ENCODE measurements at regions not wholly inside any gene's neighbourhood (a gene's known extent, or its start where the extent isn't known, plus 50 kb on each side); places are given as distances from the start of the nearest gene placed in this dataset.

DNA sequence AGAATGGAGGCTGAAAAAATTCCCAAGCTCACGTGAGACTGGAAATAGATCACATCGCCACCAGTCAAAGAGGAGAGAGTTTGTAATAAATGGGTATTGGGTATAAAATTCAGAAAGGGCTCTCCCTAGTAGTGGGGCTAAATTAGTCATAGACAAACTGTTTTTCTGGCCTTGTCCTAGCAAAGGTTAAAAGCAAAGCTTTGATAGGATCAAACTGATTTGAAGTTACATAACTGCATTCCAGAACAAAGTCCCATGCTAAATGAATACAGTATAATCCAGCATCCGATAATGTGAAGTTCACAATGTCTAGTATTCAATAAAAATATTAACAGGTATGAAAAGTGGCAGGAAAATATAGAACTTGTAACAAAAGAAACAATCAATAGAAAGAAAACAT, 149.8 kb upstream of the ATXN1 start:
- no peaks in the 10 kb centered on the region for H3K27me3 ChIP-seq
- no peak overlapping the region for H3K27ac ChIP-seq
- H3K4me1 ChIP-seq: no peaks in the 10 kb centered on the region
- intact Hi-C loops (cut with DNase I; ENCODE audit: low total_unique reads): no loop called here
- H3K4me3 ChIP-seq: no peak overlapping the region
- H3K36me3 ChIP-seq: no peaks in the 10 kb centered on the region
- DNase-seq: no peak
- no peak for TF ChIP-seq POLR2A (IDR thresholded peaks at IDR 0.05)
- TF ChIP-seq, protein P1, sequence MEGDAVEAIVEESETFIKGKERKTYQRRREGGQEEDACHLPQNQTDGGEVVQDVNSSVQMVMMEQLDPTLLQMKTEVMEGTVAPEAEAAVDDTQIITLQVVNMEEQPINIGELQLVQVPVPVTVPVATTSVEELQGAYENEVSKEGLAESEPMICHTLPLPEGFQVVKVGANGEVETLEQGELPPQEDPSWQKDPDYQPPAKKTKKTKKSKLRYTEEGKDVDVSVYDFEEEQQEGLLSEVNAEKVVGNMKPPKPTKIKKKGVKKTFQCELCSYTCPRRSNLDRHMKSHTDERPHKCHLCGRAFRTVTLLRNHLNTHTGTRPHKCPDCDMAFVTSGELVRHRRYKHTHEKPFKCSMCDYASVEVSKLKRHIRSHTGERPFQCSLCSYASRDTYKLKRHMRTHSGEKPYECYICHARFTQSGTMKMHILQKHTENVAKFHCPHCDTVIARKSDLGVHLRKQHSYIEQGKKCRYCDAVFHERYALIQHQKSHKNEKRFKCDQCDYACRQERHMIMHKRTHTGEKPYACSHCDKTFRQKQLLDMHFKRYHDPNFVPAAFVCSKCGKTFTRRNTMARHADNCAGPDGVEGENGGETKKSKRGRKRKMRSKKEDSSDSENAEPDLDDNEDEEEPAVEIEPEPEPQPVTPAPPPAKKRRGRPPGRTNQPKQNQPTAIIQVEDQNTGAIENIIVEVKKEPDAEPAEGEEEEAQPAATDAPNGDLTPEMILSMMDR (IDR thresholded peaks at IDR 0.05): no peak
- H3K9me3 ChIP-seq: no peaks in the 10 kb centered on the region

DNA sequence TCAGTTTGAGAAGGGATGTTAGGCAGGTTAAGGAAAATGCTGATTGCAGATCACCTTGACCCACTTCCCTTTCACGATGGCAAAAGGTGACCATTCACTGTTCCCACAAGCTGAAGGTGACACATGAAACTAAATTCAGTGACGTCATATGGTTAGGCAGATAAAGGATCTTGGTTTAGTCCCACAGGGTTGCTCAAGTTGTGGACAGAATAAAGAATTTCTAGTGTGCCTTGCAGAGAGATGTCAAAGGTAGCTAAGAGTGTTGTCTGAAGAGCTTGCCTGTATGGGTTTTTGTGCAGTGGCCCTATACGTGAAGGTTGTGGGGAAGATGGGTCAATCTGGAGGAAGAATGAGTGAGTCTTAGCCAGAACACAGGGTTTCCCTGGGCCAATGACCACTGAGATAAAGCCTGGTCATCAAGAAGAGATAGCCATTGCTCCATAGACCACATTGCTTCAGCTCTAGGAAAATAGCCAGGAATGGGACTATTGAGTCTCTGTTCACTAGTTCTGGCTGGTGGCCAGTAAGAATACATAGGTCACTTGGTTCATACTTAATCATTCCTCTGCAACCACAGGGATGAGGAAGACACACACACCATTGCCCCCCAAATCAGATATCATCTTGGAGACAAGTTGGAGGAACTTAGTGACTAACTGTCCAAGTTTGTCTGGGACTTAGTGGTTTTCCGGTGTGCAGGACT, 148.5 kb upstream of the ATXN1 start:
- Histone ChIP-seq H3K36me3 (no peaks in the 10 kb centered on the region), H3K27ac (no peak overlapping the region), H3K27me3 (no peaks in the 10 kb centered on the region), H3K9me3 (no peaks in the 10 kb centered on the region), H3K4me1 (no peaks in the 10 kb centered on the region), H3K4me3 (no peak overlapping the region)
- DNase-seq: no peak
- no peak for TF ChIP-seq POLR2A (IDR thresholded peaks at IDR 0.05)
- TF ChIP-seq, protein P1 (IDR thresholded peaks at IDR 0.05): no peak
- intact Hi-C loops (cut with DNase I; ENCODE audit: low total_unique reads): no loop called here

DNA sequence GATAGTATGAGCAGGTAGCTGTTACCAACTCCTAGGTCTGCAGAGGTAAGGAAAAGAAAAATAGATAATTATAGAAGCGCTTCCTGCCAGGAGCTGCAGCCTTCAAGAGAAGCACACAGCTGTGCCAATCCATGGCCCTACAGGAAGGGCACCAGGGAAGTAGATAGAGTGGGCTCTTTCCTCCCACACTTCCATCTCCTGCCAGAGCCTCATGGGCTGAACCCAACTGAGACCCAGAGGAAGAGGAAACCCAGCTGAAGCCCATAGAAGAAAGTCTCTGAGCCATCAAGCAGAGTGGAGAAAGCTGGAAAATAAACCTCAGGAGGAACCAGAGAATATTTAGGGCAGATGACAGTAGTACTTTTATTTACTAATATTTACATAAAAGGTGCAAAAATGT, 146.7 kb upstream of the ATXN1 start:
- intact Hi-C loops (cut with DNase I; ENCODE audit: low total_unique reads): no loop called here
- H3K9me3 ChIP-seq: no peaks in the 10 kb centered on the region
- H3K27ac ChIP-seq: no peak overlapping the region
- no peaks in the 10 kb centered on the region for H3K36me3 ChIP-seq
- no peak for TF ChIP-seq POLR2A (IDR thresholded peaks at IDR 0.05)
- TF ChIP-seq, protein P1 (IDR thresholded peaks at IDR 0.05): no peak
- H3K27me3 ChIP-seq: no peaks in the 10 kb centered on the region
- no peak for DNase-seq
- no peak overlapping the region for H3K4me3 ChIP-seq
- H3K4me1 ChIP-seq: no peaks in the 10 kb centered on the region

DNA sequence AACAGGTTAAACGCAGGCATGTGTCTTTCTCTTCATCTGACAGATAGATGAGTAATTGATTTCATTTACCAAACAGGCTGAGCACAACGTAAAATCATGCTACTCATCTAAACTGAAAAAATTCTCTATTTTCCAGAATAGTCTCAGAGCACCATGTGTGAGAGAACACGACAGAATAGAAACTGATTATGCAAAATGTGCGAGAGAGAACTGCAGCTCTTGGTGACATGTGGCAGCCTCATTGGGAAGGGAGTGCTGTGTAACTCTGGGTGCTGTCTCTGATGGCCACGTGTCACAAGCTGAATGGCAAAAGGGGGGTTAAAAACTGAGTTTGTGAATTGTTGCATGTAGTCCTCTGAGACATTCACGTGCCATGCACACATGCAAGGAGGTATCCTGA, 143.7 kb upstream of the ATXN1 start:
- DNase-seq: no peak
- no peaks in the 10 kb centered on the region for H3K4me1 ChIP-seq
- no peaks in the 10 kb centered on the region for H3K9me3 ChIP-seq
- TF ChIP-seq, protein P1 (IDR thresholded peaks at IDR 0.05): no peak
- no peak for TF ChIP-seq POLR2A (IDR thresholded peaks at IDR 0.05)
- no peak overlapping the region for H3K27ac ChIP-seq
- no peaks in the 10 kb centered on the region for H3K36me3 ChIP-seq
- intact Hi-C loops (cut with DNase I; ENCODE audit: low total_unique reads): no loop called here
- no peak overlapping the region for H3K4me3 ChIP-seq
- no peaks in the 10 kb centered on the region for H3K27me3 ChIP-seq

DNA sequence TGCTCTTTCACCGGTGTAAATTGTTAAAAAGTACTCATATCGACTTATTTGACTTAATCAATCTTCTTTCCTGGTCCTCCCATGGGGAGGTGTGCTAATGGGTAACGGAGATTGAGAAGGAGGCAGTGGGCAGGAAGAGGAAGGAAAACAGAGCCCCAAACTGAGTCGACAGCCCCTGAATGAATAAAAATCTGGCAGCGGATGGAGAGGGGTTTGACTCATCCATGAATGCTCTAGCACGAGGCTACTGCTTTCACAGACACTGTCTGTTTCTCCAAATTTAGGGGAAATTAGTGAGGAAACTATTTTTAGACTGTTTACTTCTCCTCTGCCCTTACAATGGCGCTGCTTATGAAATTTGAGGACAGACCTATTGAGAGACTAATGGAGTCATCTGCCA, 142.2 kb upstream of the ATXN1 start:
- intact Hi-C loops (cut with DNase I; ENCODE audit: low total_unique reads): no loop called here
- Histone ChIP-seq H3K36me3 (no peaks in the 10 kb centered on the region), H3K4me1 (no peaks in the 10 kb centered on the region), H3K9me3 (no peaks in the 10 kb centered on the region), H3K27me3 (no peaks in the 10 kb centered on the region), H3K4me3 (no peak overlapping the region), H3K27ac (no peak overlapping the region)
- DNase-seq: no peak
- TF ChIP-seq, protein P1 (IDR thresholded peaks at IDR 0.05): no peak
